ENCODE measurements at regions not wholly inside any gene's neighbourhood (a gene's known extent, or its start where the extent isn't known, plus 50 kb on each side); places are given as distances from the start of the nearest gene placed in this dataset.

DNA sequence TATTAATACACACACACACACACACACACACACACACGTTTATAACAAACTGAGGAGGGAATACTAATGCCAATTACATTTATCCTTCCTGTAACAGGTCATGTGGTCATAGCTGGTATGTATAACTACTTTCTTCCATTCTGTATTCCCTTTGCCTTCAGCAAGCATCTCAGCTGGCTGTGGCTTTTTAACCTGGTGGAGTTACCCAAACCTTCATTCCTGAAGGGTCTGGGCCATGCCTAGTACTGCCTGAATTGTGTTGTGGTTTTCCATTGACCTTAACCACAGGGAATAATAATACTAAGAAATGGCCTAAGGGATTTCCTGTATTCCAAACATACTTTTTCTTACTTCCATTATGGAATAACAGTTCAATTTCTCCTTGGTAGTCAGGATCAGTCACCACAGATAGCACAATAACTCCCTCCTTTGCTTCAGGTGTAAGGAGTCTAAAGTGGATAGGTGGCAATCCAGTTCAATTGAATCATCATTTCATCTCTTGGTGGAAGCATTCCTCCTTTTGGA is 222.2 kb upstream of the MEF2C start:
- no peak for TF ChIP-seq POLR2AphosphoS5 (IDR thresholded peaks at IDR 0.05)
- TF ChIP-seq POLR2A (IDR thresholded peaks at IDR 0.05): no peak
- no peak for TF ChIP-seq EP300 (IDR thresholded peaks at IDR 0.05; ENCODE audit: low read depth)
- Histone ChIP-seq H3K27me3 (no peaks in the 10 kb centered on the region), H3K4me1 (no peaks in the 10 kb centered on the region), H3K4me3 (no peak overlapping the region), H3K27ac (no peak overlapping the region), H3K9me3 (no peaks in the 10 kb centered on the region), H3K36me3 (no peaks in the 10 kb centered on the region)
- in situ Hi-C loops (cut with MboI; ENCODE audit: low pct_ligation_motif_present in 1 of 4, low pct_unique_long_range_greater_than_20kb in 1 of 4, low sequenced_read_pairs in 3 of 4) (no loop called here), intact Hi-C loops (cut with DNase I; ENCODE audit: low total_unique reads) (no loop called here)
- WGBS, 2 donors (ENCODE audit: low coverage in 1 of 2): 89% methylated on average over 1 of the region's 1 CpG; no CpG with 5 or more reads in 1 of the 2 donors
- DNase-seq: no peak

DNA sequence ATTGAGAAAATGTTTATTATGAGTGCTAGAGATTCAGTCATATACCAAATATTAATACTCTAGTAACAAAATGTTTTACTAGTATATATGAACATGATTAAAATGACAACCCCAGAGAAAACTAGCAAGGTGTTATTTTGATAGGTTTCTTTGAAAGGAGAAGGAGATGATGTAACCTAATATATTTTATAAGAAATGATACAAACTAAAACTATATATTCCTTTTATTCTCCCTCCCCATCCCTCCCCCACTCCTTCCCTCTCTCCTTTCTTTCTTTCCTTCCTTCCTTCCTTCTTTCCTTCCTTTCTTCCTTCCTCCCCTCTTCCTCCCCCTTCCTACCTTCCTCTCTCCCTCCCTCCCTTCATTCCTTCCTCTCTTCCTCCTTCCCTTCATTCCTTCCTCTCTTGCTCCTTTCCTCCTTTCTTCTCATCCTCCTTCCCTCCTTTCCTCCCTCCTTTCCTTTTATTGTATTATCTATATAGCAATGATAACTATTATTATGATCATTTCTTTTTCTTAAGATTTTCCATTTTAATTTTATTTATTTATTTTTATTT is 215.3 kb upstream of the MEF2C start:
- H3K36me3 ChIP-seq: no peaks in the 10 kb centered on the region
- H3K4me1 ChIP-seq: no peaks in the 10 kb centered on the region
- H3K9me3 ChIP-seq: no peaks in the 10 kb centered on the region
- H3K4me3 ChIP-seq: no peak overlapping the region
- TF ChIP-seq, protein P1, sequence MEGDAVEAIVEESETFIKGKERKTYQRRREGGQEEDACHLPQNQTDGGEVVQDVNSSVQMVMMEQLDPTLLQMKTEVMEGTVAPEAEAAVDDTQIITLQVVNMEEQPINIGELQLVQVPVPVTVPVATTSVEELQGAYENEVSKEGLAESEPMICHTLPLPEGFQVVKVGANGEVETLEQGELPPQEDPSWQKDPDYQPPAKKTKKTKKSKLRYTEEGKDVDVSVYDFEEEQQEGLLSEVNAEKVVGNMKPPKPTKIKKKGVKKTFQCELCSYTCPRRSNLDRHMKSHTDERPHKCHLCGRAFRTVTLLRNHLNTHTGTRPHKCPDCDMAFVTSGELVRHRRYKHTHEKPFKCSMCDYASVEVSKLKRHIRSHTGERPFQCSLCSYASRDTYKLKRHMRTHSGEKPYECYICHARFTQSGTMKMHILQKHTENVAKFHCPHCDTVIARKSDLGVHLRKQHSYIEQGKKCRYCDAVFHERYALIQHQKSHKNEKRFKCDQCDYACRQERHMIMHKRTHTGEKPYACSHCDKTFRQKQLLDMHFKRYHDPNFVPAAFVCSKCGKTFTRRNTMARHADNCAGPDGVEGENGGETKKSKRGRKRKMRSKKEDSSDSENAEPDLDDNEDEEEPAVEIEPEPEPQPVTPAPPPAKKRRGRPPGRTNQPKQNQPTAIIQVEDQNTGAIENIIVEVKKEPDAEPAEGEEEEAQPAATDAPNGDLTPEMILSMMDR (IDR thresholded peaks at IDR 0.05): no peak
- no peak for TF ChIP-seq EP300 (IDR thresholded peaks at IDR 0.05; ENCODE audit: low read depth)
- intact Hi-C loops (cut with DNase I; ENCODE audit: low total_unique reads): no loop called here
- in situ Hi-C loops (cut with MboI; ENCODE audit: low pct_ligation_motif_present in 1 of 4, low pct_unique_long_range_greater_than_20kb in 1 of 4, low sequenced_read_pairs in 3 of 4): no loop called here
- no peak overlapping the region for H3K27ac ChIP-seq
- DNase-seq: no peak
- no peaks in the 10 kb centered on the region for H3K27me3 ChIP-seq

DNA sequence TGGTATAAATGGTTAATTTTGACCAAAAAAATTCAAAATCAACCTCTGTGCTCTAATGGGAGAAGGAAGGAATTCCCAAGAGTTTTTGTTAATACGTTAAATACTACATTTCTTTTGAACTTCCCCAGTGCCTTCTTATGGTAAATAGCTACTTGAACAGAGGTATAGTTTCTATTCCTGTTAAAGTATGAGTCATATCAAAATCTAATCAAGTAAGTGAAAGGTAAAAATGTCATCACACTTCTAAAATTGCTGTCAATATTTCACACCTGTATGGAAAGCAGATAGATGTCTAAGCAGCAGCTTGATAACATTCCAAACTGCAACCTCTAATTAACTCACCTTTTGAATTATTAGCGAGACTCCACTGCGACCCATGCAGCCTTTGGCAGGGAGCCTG is 214.1 kb upstream of the MEF2C start:
- Histone ChIP-seq H3K4me1 (no peaks in the 10 kb centered on the region), H3K27me3 (no peaks in the 10 kb centered on the region), H3K9me3 (no peaks in the 10 kb centered on the region), H3K4me3 (no peak overlapping the region), H3K27ac (no peak overlapping the region), H3K36me3 (no peaks in the 10 kb centered on the region)
- WGBS, 2 donors (ENCODE audit: low coverage in 1 of 2): 67 to 74% methylated on average over 1 to 3 of the region's 3 CpGs
- TF ChIP-seq, protein P1 (IDR thresholded peaks at IDR 0.05): no peak
- TF ChIP-seq POLR2AphosphoS5 (IDR thresholded peaks at IDR 0.05): no peak
- TF ChIP-seq EP300 (IDR thresholded peaks at IDR 0.05; ENCODE audit: low read depth): no peak
- no peak for TF ChIP-seq POLR2A (IDR thresholded peaks at IDR 0.05)
- in situ Hi-C loops (cut with MboI; ENCODE audit: low pct_ligation_motif_present in 1 of 4, low pct_unique_long_range_greater_than_20kb in 1 of 4, low sequenced_read_pairs in 3 of 4) (no loop called here), intact Hi-C loops (cut with DNase I; ENCODE audit: low total_unique reads) (no loop called here)
- DNase-seq: no peak

DNA sequence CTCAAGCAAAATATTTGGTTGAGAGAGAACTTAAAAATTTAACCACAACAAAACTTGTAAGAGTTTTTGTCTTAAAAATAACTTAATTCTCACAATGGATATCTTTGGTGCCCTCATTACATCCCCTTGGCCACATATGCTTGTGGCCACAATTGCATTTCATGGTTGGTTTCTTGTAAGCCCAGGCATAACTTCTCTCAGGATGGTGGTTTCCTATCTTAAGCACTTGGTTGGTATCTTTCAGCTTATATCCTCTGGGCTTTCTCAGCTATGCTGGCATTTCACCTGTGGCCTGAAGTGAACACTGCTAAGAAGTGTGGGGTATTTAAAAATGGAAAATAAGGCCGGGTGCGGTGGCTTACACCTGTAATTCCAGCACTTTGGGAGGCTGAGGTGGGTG is 212.4 kb upstream of the MEF2C start:
- WGBS, 2 donors (ENCODE audit: low coverage in 1 of 2): 98 to 100% methylated on average over 1 to 2 of the region's 2 CpGs
- Histone ChIP-seq H3K4me1 (no peaks in the 10 kb centered on the region), H3K36me3 (no peaks in the 10 kb centered on the region), H3K9me3 (no peaks in the 10 kb centered on the region), H3K4me3 (no peak overlapping the region), H3K27ac (no peak overlapping the region), H3K27me3 (no peaks in the 10 kb centered on the region)
- DNase-seq: no peak
- intact Hi-C loops (cut with DNase I; ENCODE audit: low total_unique reads) (no loop called here), in situ Hi-C loops (cut with MboI; ENCODE audit: low pct_ligation_motif_present in 1 of 4, low pct_unique_long_range_greater_than_20kb in 1 of 4, low sequenced_read_pairs in 3 of 4) (no loop called here)
- TF ChIP-seq POLR2A (IDR thresholded peaks at IDR 0.05) (no peak), POLR2AphosphoS5 (IDR thresholded peaks at IDR 0.05) (no peak), EP300 (IDR thresholded peaks at IDR 0.05; ENCODE audit: low read depth) (no peak)
- TF ChIP-seq, protein P1 (IDR thresholded peaks at IDR 0.05): no peak

DNA sequence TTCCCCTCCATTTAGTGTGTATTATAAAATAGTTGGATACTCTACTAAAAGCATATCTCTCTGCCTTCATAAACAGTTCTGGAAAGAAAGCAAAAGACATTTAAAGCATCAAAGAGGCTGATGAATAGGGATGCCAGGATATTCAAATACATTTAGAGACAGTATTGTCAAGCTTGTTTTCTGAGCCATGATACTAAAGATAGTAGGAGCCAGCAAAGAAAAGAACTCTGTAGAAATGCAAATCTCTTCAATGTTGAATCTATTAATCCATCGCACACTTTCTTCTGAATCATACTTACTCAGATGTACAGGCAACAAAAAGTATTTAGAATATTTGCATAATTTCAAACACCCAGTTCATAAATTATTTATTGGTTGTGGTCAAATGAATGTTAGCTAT is 207.1 kb upstream of the MEF2C start:
- H3K27me3 ChIP-seq: no peaks in the 10 kb centered on the region
- in situ Hi-C loops (cut with MboI; ENCODE audit: low pct_ligation_motif_present in 1 of 4, low pct_unique_long_range_greater_than_20kb in 1 of 4, low sequenced_read_pairs in 3 of 4): no loop called here
- no peak for DNase-seq
- H3K36me3 ChIP-seq: no peaks in the 10 kb centered on the region
- intact Hi-C loops (cut with DNase I; ENCODE audit: low total_unique reads): no loop called here
- WGBS, 2 donors (ENCODE audit: low coverage in 1 of 2): 93 to 96% methylated on average over 1 of the region's 1 CpG
- TF ChIP-seq EP300 (IDR thresholded peaks at IDR 0.05; ENCODE audit: low read depth) (no peak), POLR2AphosphoS5 (IDR thresholded peaks at IDR 0.05) (no peak), POLR2A (IDR thresholded peaks at IDR 0.05) (no peak)
- TF ChIP-seq, protein P1 (IDR thresholded peaks at IDR 0.05): no peak
- no peaks in the 10 kb centered on the region for H3K9me3 ChIP-seq
- H3K27ac ChIP-seq: no peak overlapping the region
- H3K4me1 ChIP-seq: no peaks in the 10 kb centered on the region
- H3K4me3 ChIP-seq: no peak overlapping the region
